ENCODE measurements at regions not wholly inside any gene's neighbourhood (a gene's known extent, or its start where the extent isn't known, plus 50 kb on each side); places are given as distances from the start of the nearest gene placed in this dataset.

DNA sequence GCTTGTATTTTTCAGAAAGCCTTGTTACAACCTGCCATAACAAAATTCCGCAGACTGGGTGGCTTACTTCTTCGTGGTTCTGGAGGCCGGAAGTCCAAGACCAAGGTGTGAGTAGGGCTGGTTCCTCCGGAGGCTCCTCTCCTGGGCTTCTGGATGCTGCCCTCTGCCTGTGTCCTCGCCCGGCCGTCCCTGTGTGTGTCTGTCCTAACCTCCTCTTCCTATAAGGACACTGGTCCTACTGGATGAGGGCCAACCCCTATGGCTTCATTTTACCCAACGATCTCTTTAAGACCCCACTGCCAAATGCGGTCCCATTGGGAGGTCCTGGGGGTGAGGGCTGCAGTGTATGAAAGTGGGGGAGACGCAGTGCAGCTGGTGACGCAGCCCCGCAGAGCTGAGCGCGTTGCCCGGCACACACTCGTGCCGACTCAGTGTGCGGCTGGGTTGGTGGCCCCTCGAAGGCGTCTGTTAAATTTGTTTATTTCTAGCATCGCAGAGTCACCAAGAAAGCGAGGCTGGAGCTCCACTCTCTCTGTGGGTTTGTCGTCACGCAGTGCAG is 116.7 kb downstream of the SOX1 start:
- TF ChIP-seq CTCF (IDR thresholded peaks at IDR 0.05; ENCODE audit: extremely low read depth in 1 of 2, insufficient read depth in 1 of 2, low read depth in 1 of 2, low read length in 2 of 2): no peak
- TF ChIP-seq EZH2 (IDR thresholded peaks at IDR 0.05; ENCODE audit: borderline replicate concordance, low read depth, low read length, severe bottlenecking): no peak
- TF ChIP-seq MAX (IDR thresholded peaks at IDR 0.05; ENCODE audit: insufficient read depth, insufficient read length): no peak
- TF ChIP-seq FOS (IDR thresholded peaks at IDR 0.05; ENCODE audit: borderline replicate concordance, insufficient read depth, low read length): no peak
